ENCODE measurements at regions not wholly inside any gene's neighbourhood (a gene's known extent, or its start where the extent isn't known, plus 50 kb on each side); places are given as distances from the start of the nearest gene placed in this dataset.
"Not testable (repeated sequence)": the region's sequence is repeated elsewhere in the genome, so short reads cannot be mapped to it uniquely, and the experiment has no call there.

- Histone ChIP-seq H3K27me3 (no peaks in the 10 kb centered on the region), H3K27ac (no peak overlapping the region), H3K9me3 (no peaks in the 10 kb centered on the region), H3K4me3 (no peak overlapping the region), H3K4me1 (peaks cover 0 to 7% (median 0%) of the 10 kb centered on the region in 3 donors), H3K36me3 (no peaks in the 10 kb centered on the region)
- no peak for TF ChIP-seq CTCF (IDR thresholded peaks at IDR 0.05)
- WGBS, 2 donors = 81 to 90% methylated on average over 3 of the region's 3 CpGs
- DNase-seq = no peak
- intact Hi-C loops (cut with DNase I) = no loop called here
Measured at GRCh38 chr6:51118792-51119191, 300.1 kb downstream of the TFAP2B start.

GRCh38 chr6:51120016-51120415, 301.3 kb downstream of the TFAP2B start:
- no peak for DNase-seq
- peaks cover 0 to 7% (median 0%) of the 10 kb centered on the region in 3 donors for H3K4me1 ChIP-seq
- H3K27ac ChIP-seq = no peak overlapping the region
- H3K9me3 ChIP-seq = no peaks in the 10 kb centered on the region
- H3K27me3 ChIP-seq = no peaks in the 10 kb centered on the region
- H3K4me3 ChIP-seq = no peak overlapping the region
- TF ChIP-seq CTCF (IDR thresholded peaks at IDR 0.05) = no peak
- no peak for TF ChIP-seq POLR2A (IDR thresholded peaks at IDR 0.05)
- no peaks in the 10 kb centered on the region for H3K36me3 ChIP-seq
- 41 to 47% methylated on average over 3 of the region's 3 CpGs for WGBS, 2 donors
- intact Hi-C loops (cut with DNase I) = no loop called here

- intact Hi-C loops (cut with DNase I); H3K4me3 ChIP-seq; H3K4me1 ChIP-seq; H3K27ac ChIP-seq; H3K36me3 ChIP-seq; H3K9me3 ChIP-seq; H3K27me3 ChIP-seq; DNase-seq: not testable (repeated sequence)
- 85 to 94% methylated on average over 15 to 18 of the region's 22 CpGs for WGBS, 2 donors
Measured at GRCh38 chr6:51121380-51121976, 302.8 kb downstream of the TFAP2B start.

- no peak overlapping the region for H3K4me3 ChIP-seq
- H3K27me3 ChIP-seq = no peaks in the 10 kb centered on the region
- no peaks in the 10 kb centered on the region for H3K4me1 ChIP-seq
- no peaks in the 10 kb centered on the region for H3K36me3 ChIP-seq
- no peak overlapping the region for H3K27ac ChIP-seq
- no peaks in the 10 kb centered on the region for H3K9me3 ChIP-seq
- intact Hi-C loops (cut with DNase I) = no loop called here
- DNase-seq = no peak
- no peak for TF ChIP-seq POLR2A (IDR thresholded peaks at IDR 0.05)
- TF ChIP-seq CTCF (IDR thresholded peaks at IDR 0.05) = no peak
Measured at GRCh38 chr6:51129043-51129442, 310.4 kb downstream of the TFAP2B start.

GRCh38 chr6:51137777-51138176, 319.1 kb downstream of the TFAP2B start:
- no peak for DNase-seq
- intact Hi-C loops (cut with DNase I) = no loop called here
- no peak for TF ChIP-seq CTCF (IDR thresholded peaks at IDR 0.05)
- no peak for TF ChIP-seq POLR2A (IDR thresholded peaks at IDR 0.05)

GRCh38 chr6:51139950-51140385, 321.3 kb downstream of the TFAP2B start:
- intact Hi-C loops (cut with DNase I) = no loop called here
- peaks cover 0 to 7% (median 0%) of the 10 kb centered on the region in 3 donors for H3K9me3 ChIP-seq
- 26 to 41% methylated on average over 3 of the region's 3 CpGs for WGBS, 2 donors
- no peak overlapping the region for H3K27ac ChIP-seq
- peaks cover 0 to 5% (median 0%) of the 10 kb centered on the region in 3 donors for H3K4me1 ChIP-seq
- no peak for DNase-seq
- no peak overlapping the region for H3K4me3 ChIP-seq
- no peaks in the 10 kb centered on the region for H3K27me3 ChIP-seq
- H3K36me3 ChIP-seq = no peaks in the 10 kb centered on the region
- no peak for TF ChIP-seq POLR2A (IDR thresholded peaks at IDR 0.05)

More at GRCh38 chr6:51137777-51138176, 319.1 kb downstream of the TFAP2B start:
- H3K4me3 ChIP-seq = no peak overlapping the region
- H3K4me1 ChIP-seq = peaks cover 0 to 5% (median 0%) of the 10 kb centered on the region in 3 donors
- peaks cover 0 to 7% (median 0%) of the 10 kb centered on the region in 3 donors for H3K9me3 ChIP-seq
- H3K36me3 ChIP-seq = no peaks in the 10 kb centered on the region
- no peaks in the 10 kb centered on the region for H3K27me3 ChIP-seq
- no peak overlapping the region for H3K27ac ChIP-seq

All from esophagus squamous epithelium (tissue), 5 donors.